HG03103 (cell line): ENCODE measurements at regions not wholly inside any gene's neighbourhood (a gene's known extent, or its start where the extent isn't known, plus 50 kb on each side); places are given as distances from the start of the nearest gene placed in this dataset.

Source experiments
- ATAC-seq: cut with Tn5 transposase; IDR thresholded peaks from one replicate; pipeline ENCODE4 v1.9.1; 2021; ENCODE audit warnings: low read depth; ENCODE audit not compliant: unreplicated experiment

DNA sequence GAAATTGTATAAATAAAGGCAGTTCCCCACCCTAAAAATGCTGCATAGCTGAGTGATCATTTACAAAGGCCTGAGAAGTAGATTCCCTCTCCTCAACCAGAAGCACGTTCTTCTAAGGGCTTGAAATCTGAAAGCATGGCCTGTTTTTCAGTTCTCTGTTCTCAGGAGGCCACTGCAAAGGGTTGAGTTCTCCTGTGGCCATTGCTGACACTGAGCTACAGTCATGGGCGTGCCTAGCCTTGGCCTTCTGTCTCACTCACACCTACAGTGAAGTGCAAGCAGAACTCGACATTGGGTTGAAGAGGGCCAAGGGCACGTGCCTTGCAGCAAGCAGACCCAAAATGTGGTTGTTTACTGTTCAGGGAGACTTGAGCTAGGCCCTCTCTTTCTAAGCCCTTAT lies 276.6 kb upstream of the VLDLR start:
- no peak for ATAC-seq

DNA sequence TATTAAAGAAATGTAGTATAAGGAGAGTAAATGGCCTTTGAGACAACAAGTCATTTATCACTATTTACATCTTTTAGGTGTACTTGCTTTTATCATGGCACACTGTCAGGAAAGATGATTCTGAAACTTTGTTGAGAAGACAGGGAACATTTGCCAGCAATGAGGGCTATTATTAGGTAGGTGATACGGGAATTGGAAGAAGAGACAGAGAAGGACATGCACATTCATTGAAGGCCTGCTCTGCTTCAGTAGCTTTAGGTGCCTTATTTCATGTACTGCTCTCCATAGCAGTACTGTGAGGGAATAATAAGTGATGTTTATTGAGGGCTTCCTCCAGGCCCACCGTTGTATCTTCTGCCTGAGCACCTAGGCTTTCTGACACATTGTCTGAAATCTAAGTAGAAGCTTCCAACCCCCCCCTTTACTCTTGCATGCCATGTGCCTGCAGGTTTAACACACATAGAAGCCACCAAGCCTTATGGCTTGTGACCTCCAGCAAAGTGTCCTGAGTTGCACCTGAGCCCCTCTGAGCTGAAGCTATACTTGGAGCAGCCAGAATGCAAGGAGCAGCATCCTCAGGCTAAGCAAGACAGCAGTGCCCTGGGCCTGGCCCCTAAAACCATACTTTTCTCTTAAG lies 275.2 kb upstream of the VLDLR start:
- ATAC-seq, result no peak

DNA sequence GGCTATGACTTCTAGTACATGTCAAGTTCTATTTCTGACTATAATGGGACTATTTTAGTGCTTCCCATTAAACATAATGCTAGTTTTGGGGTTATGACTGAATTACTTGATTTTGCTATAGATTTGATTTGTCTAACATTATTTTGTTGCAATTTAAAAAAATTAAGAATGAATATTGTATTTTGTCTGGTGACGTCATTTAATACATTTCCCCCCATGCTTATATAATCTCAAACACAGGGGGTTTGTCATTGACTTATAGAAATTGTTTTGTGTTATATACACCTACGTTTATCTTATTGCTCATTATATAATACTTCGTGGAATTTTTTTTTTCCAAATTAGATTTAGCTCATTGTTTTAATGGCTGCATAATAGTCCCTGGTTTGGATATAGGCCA lies 270.3 kb upstream of the VLDLR start:
- ATAC-seq, result no peak

DNA sequence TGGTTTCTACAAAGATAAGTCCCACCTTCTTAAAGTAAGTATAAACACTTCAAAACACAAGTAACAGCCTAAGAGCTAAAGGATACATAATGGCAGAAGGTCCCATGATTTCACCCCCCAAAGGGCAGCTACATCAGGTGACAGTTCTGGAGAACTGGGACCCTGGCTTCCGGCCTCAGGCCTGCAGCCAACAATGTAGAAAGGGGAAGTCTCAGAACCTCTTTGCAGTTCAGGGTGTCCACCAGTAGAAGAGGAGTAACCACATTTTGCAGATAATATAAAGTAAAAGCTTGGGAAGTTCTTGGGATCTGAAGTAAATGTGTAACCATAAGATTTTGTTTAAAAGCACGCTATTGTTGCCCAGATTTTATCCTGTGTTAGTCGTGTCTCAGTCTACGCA lies 267.4 kb upstream of the VLDLR start:
- ATAC-seq, result no peak

DNA sequence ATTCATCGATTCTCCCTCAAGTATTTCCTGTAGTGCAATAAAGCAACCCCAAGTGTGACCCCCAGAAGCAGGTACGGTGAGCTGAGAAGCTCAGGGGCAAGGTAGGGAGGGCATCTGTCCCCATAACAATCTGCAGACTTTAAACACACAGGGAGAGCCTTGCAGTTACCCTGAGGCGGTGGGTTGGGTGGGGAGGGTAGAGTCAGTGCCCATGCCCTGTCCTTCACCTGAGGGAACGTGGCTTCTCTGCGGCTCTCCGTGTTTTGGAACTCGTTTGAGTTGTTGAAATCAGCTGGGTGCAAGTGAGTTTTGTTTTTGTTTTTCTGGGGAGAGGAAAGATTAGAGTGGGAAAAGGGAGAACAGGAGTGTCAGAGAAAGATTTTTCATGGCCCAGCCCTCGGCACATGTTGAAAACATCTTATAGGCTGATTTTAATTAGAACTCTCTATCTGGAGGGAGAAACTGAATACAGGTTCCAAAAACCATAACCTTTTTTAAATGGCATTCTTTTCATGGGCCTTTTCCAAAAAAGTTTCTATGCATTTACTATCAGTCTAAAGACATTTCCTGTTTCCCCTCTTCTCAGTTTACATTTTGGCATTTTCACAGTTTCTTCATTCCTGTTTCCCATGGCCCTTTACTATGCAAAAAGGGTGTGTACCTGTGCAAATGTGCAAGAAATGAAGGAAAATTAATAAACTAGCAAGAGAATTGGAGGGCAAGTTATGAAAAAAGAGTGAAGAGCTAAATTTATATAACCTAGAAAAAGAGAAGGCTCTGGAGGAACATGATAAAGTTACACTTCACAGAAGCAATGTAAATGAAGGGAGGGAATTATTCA lies 266.5 kb upstream of the VLDLR start:
- ATAC-seq, result no peak

DNA sequence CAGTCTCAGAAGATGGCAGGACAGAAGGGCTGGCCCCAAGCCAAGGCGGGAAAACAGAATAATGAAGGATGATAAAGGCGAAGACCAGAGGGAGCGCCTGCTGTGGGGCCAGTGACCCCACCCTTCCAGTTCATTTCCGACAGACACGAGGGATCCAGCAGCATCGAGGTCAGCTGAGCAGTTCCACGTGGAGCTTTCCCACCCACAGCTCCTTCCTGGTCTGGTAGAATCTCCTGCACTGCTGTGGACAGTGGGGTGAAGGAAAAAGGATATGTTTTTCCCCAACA lies 265.9 kb upstream of the VLDLR start:
- no peak for ATAC-seq

DNA sequence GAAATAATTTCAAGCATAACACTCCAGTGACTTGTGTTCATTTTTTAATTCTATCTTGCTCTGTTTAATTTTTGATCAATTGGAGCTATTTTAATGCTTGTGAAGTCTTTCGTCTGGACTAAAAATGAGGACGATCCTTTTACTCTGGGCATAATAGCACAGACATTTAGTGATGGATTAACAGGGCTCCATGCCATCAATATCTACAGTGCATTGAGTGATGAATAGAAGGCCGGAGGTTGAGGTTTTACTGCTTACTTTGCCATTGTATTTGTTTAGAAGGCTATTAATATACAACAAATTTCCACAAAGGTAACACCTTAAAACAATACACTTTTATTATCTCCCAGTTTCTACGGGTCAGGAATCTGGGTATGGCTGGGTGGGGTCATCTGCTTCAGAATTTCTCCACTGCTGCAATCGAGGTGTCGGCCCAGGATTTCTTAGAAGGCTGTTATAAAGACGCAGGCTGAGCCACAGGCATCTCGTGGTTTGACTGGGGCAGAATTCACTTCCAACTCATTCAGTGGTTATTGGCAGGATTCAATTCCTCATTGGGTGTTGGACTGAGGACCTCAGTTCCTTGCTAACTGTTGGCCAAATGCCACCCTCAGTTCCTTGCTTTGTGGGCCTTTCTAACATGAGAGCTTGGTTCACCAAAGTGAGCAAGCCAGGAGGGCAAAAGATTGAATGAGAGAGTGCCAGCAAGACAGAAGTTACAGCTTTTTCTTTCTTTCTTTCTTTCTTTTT lies 265.4 kb upstream of the VLDLR start:
- ATAC-seq, result no peak

DNA sequence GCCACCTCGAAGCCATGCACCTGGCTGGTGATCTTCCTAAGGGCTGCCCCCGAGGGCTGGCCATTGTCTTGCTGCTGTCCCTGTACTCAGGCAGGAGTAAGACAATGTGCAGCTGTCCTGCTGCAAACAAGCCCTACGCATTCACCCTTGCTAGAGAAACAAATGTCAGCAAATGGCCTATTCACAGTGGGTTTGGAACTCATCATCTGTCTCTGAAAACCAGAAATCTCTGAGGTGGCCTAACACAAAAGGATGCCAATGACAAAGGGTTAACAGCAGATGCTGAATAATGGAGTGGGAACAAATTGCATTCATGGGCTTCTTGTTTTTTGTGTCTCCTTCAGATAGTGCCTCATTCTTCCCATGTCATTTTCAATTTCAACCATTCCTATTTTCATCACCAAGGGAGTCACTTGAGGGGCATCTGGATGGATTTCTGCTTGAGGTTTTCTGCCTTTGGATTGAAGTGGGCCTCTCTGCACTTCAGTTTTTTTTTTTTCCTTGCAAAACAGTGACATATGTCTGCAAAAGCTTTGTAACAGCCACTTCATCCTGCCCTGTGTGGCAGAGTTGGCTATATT lies 261.6 kb upstream of the VLDLR start:
- no peak for ATAC-seq

DNA sequence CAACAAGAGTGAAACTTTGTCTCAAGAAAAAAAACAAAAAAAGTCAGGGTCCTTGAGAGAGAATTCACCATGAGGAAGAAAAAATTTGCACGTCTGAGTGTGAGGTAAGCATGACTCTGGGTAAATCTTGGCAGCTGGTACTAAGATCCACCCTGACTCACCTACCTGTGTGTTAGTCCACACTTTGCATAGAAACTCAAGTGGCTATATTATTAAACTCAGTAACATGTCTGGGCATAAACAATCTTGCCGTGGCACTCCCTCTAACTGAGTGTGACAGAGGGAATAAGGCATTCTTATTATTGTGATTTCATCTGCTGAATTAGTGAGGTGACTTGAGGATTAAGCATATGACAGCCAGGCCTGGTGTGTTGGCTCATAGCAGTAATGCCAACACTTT lies 259.4 kb upstream of the VLDLR start:
- ATAC-seq, result no peak

DNA sequence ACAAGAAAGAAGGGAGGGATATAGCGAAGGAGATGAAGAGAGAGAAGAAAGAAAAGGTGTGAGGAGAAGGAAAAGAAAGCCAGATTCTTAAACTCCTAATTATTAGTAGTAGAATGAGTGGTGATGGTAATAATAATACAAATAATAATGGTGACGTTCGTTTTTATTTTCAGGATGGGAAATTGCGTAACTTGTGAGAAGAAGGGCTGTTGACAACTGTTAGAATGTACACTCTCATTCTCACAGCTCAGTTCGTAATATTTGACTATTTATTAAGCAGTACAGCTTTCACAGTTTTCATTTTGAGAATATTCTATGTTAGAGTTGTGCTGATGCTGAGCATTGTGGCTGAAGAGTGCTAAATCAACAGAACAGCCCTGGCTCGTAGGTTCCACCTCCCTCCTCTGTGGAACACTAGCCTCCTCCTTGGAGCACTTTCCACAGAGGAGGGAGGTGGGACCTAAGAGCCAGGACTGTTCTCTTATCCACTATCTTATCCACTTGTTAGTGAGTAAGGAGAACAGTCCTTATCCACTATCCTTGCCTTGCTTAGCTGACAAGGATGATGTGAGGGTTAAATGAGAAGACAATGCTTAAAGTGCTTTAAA lies 258.3 kb upstream of the VLDLR start:
- no peak for ATAC-seq

DNA sequence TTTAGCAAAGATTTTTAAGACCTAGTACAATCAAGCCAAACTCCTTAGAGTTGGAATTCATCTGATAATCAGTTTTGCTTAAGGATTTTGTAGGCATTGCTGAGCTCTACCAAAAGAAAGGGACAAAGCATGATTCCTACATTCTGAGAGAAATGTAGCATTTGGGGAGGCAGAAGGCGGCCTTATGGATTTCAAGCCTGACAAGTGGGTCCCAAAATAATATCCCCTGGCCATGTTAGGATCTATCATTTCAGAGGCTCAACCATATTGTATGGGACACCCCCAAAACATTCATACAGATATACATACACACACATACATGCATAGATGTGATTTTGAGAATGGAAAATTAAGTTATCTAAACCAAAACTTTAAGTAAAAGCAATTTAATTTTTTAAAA lies 257.8 kb upstream of the VLDLR start:
- ATAC-seq, result no peak

DNA sequence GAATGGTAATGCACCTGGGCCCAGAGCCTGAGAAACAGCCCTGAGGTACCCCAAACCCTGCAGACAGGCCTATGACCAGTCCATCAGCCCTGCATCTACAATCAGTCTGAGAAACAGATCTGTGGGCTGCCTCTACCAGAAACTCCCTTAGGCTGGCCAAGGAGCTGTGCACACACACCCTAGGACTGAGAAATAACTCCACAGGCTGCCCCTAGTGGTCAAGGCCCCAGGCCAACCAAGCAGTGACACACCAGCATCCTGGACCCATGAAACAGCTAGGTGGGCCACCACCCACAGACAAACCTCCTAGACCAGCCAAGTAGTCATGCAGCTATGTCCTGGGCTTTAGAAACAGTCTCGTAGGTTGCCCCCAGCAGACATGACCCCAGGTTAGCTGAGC lies 253.6 kb upstream of the VLDLR start:
- no peak for ATAC-seq

DNA sequence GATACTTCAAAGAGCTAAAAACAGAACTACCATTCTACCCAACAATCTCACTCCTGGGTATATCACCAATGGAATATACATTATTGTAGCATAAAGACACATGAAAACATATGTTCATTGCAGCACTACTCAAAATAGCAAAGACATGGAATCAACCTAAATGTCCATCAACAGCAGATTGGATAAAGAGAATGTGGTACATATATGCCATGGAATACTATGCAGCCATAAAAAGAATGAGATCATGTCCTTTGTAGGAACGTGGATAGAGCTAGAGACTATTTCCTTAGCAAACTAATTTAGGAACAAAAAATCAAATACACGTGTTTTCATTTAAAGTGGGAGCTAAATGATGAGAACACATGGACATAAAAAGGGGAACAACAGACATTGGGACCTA lies 247.9 kb upstream of the VLDLR start:
- no peak for ATAC-seq

DNA sequence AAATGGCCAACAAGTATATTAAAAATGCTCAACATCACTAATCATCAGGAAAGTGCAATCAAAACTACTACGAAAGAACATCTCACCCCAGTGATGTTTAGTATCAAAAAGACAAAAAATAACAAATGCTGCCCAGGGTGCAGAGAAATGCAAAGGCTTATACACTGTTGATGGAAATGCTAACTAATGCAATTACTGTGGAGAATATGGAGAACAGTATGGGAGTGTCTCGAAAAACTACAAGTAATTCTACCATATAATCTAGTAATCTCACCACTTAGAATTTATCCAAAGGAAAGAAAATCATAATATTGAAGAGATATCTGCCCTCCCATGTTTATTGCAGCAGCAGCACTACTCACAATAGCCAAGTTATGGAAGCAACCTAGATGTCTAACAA lies 246.5 kb upstream of the VLDLR start:
- ATAC-seq, result no peak

DNA sequence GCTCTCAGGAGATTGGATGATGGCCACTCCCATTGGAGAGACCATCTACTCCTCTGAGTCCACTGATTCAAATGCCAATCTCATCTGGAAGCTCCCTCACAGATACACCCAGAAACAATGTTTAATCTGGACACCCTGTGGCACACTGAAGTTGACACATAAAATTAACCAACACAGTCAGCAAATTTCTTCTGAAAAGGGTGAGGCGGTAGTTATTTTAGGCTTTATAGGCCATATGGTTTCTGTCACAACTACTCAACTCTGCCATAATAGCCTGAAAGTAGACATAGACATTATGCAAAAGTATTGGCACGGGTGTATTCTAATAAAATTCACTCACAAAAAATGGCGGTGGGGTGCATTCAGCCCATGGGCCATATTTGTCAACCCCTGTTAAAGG lies 244.5 kb upstream of the VLDLR start:
- no peak for ATAC-seq

DNA sequence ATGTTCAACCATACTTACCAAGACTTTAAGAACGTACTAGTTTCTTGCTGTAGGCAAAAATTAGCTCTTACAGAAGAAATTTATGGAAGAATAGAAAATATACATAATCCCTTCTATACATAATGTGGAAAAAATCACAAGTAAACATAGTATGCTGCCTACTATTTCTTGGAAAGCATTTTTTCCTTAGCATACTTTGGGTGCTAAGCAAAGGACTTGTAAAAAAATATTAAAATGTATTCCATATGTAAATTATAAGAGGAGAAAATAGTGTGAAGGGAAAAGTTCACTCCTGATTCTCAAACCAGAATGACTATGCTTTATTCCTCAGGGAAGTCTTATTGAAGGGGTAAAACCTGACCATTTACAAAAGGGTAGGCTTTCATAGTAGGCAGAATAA lies 243.8 kb upstream of the VLDLR start:
- no peak for ATAC-seq

DNA sequence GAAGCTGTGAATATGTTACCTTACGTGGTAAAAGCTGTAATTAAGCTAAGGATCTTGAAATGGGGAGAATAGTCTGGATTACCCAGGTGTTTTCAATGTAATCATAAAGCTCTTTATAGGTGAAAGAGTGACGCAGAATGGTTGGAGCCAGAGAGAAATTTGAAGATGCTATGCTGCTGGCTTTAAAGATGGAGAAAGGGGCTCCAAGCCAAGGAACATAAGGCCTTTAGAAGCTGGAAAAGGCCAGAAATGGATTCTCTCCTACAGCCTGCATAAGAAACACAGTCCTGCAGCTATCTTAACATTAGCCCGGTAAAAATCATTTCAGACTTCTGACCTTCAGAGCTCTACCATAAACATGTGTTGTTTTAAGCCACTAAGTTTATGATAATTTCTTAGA lies 243.3 kb upstream of the VLDLR start:
- ATAC-seq, result no peak

DNA sequence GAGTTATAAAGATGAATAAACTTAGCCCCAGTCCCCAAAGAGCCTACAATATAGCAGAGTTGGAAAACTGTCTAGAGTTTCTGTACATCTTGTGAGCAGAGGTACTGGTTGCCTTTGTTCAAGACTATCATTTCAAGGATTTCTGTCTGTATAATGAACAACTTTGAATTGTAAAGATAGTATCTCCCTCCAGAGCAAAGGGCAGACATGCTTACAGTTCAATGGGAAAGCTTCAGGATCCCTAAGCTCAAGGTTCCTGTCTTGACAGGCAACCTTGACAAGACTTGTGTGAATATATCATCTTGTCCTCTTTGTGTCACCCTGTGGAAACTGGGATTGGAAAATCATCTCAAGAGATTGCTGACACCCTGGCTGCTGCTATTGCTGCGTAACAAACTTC lies 242.8 kb upstream of the VLDLR start:
- ATAC-seq, result no peak

DNA sequence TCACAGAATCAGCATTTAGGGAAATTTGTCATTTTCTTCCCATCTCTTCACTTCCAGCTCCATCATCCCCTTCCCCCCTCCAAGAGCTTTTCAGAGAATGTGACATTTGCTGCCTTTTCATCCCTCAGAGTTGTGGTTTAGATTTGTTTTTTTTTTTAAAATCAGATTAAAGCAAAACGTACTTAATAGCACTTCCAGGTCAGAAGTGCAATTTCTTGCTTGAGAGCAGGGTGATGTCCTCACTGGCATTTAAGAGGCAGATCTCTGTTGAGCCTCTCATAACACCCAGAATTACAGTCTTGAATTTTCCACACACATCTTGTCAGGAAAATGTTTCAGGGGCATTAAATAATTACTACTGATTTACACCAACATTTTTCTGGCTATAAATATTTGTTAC lies 236.8 kb upstream of the VLDLR start:
- no peak for ATAC-seq

DNA sequence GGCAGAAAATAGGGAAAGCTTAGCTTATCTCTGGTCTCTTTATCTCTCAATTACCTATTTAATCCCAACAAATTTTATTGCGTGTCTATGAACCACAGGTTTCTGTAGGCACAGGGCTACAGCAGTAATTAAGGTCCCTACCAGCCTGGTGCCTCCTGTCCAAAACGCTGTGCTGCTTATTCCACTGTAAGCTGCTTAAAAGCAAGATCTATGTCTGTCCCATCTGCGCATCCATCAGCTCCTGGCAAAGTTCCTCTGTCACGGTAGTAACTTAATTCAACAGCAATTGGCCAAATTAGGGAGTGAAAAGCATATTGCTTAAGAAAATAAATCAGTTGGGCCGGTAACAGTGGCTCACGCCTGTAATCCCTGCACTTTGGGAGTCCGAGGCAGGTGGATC lies 235.8 kb upstream of the VLDLR start:
- no peak for ATAC-seq

DNA sequence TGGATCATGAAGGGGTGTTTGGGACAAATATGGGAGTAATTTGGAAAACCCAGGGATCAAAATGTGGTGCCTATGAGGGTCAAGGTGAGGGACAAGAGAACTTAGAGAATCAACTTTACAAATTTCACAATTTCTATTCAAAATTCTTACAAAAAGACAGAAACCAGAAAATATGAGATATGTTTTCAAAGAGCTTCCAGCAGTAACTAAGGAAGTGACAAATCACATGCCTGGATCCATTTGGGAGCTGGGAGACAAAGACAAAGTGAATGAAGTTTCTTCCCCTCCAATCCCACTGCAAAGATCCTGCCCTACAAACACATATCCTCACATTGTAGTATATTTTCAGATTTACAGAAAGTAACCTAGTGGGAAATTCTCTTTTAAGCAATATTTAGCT lies 235.0 kb upstream of the VLDLR start:
- ATAC-seq, result no peak
